DND-41 (cell line): ENCODE measurements at regions not wholly inside any gene's neighbourhood (a gene's known extent, or its start where the extent isn't known, plus 50 kb on each side); places are given as distances from the start of the nearest gene placed in this dataset.

Source experiments
- ATAC-seq: fragments of 200-7000 bp; cut with Tn5 transposase; 3 replicates; pipeline ENCODE4 v1.9.1; 2021; ENCODE audit warnings: low read depth; ENCODE audit not compliant: insufficient read depth
- DNase-seq: peaks from one replicate; pipeline ENCODE4 v3.0.0-alpha.2; 2020
- H2AFZ ChIP-seq: 2 replicates; pipeline ENCODE4 v1.6.0; 2012; ENCODE audit warnings: low read depth, low read length
- H3K27ac ChIP-seq: 2 replicates; pipeline ENCODE4 v1.5.1; 2012; ENCODE audit warnings: low read length, inconsistent platforms
- H3K27me3 ChIP-seq: fragments of 200-600 bp; sonication (generic); 2 replicates; pipeline ENCODE4 v1.6.0; 2012; ENCODE audit warnings: low read length, mild to moderate bottlenecking, inconsistent platforms; ENCODE audit not compliant: insufficient read depth, poor library complexity
- H3K36me3 ChIP-seq: 2 replicates; pipeline ENCODE4 v1.5.1; 2012; ENCODE audit warnings: low read length, inconsistent platforms; ENCODE audit not compliant: insufficient read depth
- H3K4me1 ChIP-seq: 2 replicates; pipeline ENCODE4 v1.5.1; 2012; ENCODE audit warnings: mild to moderate bottlenecking, low read length; ENCODE audit not compliant: insufficient read depth
- H3K4me2 ChIP-seq: 2 replicates; pipeline ENCODE4 v1.6.0; 2012; ENCODE audit warnings: mild to moderate bottlenecking, moderate library complexity, low read length, inconsistent platforms; ENCODE audit not compliant: insufficient read depth
- H3K4me3 ChIP-seq, 2 experiments: fragments of 200-600 bp in 1 of 2; shearing (Covaris generic) in 1 of 2; 2 replicates each; pipeline ENCODE4 v1.5.1; 2012 to 2016; ENCODE audit warnings: inconsistent platforms in 2 of 2, low read length in 2 of 2, mild to moderate bottlenecking in 2 of 2, low read depth in 1 of 2, moderate library complexity in 1 of 2
- H3K79me2 ChIP-seq: 2 replicates; pipeline ENCODE4 v1.6.0; 2012; ENCODE audit warnings: low read length, inconsistent platforms; ENCODE audit not compliant: insufficient read depth
- H3K9ac ChIP-seq: 2 replicates; pipeline ENCODE4 v1.6.0; 2012; ENCODE audit warnings: low read depth, mild to moderate bottlenecking, inconsistent platforms, low read length, moderate library complexity
- H3K9me3 ChIP-seq: 2 replicates; pipeline ENCODE4 v1.5.1; 2012; ENCODE audit warnings: low read length, moderate library complexity, mild to moderate bottlenecking, inconsistent platforms; ENCODE audit not compliant: insufficient read depth, severe bottlenecking
- H4K20me1 ChIP-seq: 2 replicates; pipeline ENCODE4 v1.6.0; 2012; ENCODE audit warnings: low read length; ENCODE audit not compliant: insufficient read depth
- CTCF ChIP-seq: IDR thresholded peaks from 2 replicates; pipeline ENCODE4 v1.5.1; 2012; ENCODE audit warnings: borderline replicate concordance, low read length, moderate library complexity, mild to moderate bottlenecking; ENCODE audit not compliant: poor library complexity, severe bottlenecking; ENCODE audit errors: extremely low read depth
- EZH2 ChIP-seq: IDR thresholded peaks from 3 replicates; pipeline ENCODE4 v1.6.1; 2012; ENCODE audit warnings: borderline replicate concordance, low read depth, mild to moderate bottlenecking, moderate library complexity, low read length, inconsistent platforms; ENCODE audit not compliant: severe bottlenecking

GRCh38 chr10:47088656-47089354, 177.6 kb downstream of the PTPN20 start:
- Histone ChIP-seq H4K20me1 (no peaks in the 10 kb centered on the region), H3K9ac (no peak overlapping the region), H2AFZ (no peak overlapping the region), H3K27me3 (no peaks in the 10 kb centered on the region), H3K79me2 (no peaks in the 10 kb centered on the region), H3K27ac (peak overlapping the region; percentile 8; the same call in 1 of the 2 replicates), H3K4me3 (no peak overlapping the region), H3K4me2 (no peak overlapping the region), H3K4me1 (peaks cover 15% of the 10 kb centered on the region), H3K9me3 (no peaks in the 10 kb centered on the region), H3K36me3 (no peaks in the 10 kb centered on the region)
- no peak for ATAC-seq
- no peak for DNase-seq
- TF ChIP-seq CTCF (no peak), EZH2 (no peak)

- H3K9me3 ChIP-seq, result no peaks in the 10 kb centered on the region
- no peaks in the 10 kb centered on the region for H3K36me3 ChIP-seq
- H3K27me3 ChIP-seq, result no peaks in the 10 kb centered on the region
- H4K20me1 ChIP-seq, result no peaks in the 10 kb centered on the region
- ATAC-seq (no peak), DNase-seq (no peak)
- no peak overlapping the region for H2AFZ ChIP-seq
- H3K4me2 ChIP-seq, result no peak overlapping the region
- peaks cover 15% of the 10 kb centered on the region for H3K4me1 ChIP-seq
- H3K4me3 ChIP-seq, result no peak overlapping the region
- H3K27ac ChIP-seq, result no peak overlapping the region
- H3K79me2 ChIP-seq, result no peaks in the 10 kb centered on the region
- no peak overlapping the region for H3K9ac ChIP-seq
- TF ChIP-seq CTCF (no peak), EZH2 (no peak)
These were observed 178.8 kb downstream of the PTPN20 start for GRCh38 chr10:47090042-47090441.

GRCh38 chr10:47090903-47091302, 179.7 kb downstream of the PTPN20 start:
- Histone ChIP-seq H3K27ac (no peak overlapping the region), H3K4me2 (no peak overlapping the region), H3K4me1 (peaks cover 15% of the 10 kb centered on the region), H3K9me3 (no peaks in the 10 kb centered on the region), H3K36me3 (no peaks in the 10 kb centered on the region), H3K4me3 (no peak overlapping the region), H3K79me2 (no peaks in the 10 kb centered on the region), H3K9ac (no peak overlapping the region), H3K27me3 (no peaks in the 10 kb centered on the region), H2AFZ (no peak overlapping the region), H4K20me1 (no peaks in the 10 kb centered on the region)
- DNase-seq (no peak), ATAC-seq (no peak)
- TF ChIP-seq CTCF (no peak), EZH2 (no peak)
